Urinary bladder (tissue), 3 donors: ENCODE measurements at regions not wholly inside any gene's neighbourhood (a gene's known extent, or its start where the extent isn't known, plus 50 kb on each side); places are given as distances from the start of the nearest gene placed in this dataset.

Experiments used
- DNase-seq: peaks from one replicate; pipeline ENCODE4 v3.0.0-alpha.2; 2015; ENCODE audit errors: extremely low spot score
- H3K27ac ChIP-seq: one replicate; pipeline ENCODE4 v1.5.1; 2013; ENCODE audit warnings: low read depth, mild to moderate bottlenecking, moderate library complexity
- H3K36me3 ChIP-seq: one replicate; pipeline ENCODE4 v1.6.1; 2013; ENCODE audit warnings: mild to moderate bottlenecking, moderate library complexity; ENCODE audit not compliant: insufficient read depth
- H3K4me1 ChIP-seq: one replicate; pipeline ENCODE4 v1.6.1; 2013; ENCODE audit warnings: mild to moderate bottlenecking, moderate library complexity; ENCODE audit not compliant: insufficient read depth
- H3K4me3 ChIP-seq: one replicate; pipeline ENCODE4 v1.5.1; 2013; ENCODE audit warnings: low read depth, low read length
- WGBS: extraction: QIAGEN DNeasy Blood & Tissue Kit; methylation state at CpG from one replicate; pipeline ENCODE4 v1.1.7; 2013; 5-methylcytosine and 5-hydroxymethylcytosine counted together
- donor health status: healthy with polysubstance abuse.
- donor health status: healthy.

- H3K27ac ChIP-seq, result no peak overlapping the region
- no peaks in the 10 kb centered on the region for H3K36me3 ChIP-seq
- 90% methylated on average over 1 of the region's 1 CpG for WGBS
- no peaks in the 10 kb centered on the region for H3K4me1 ChIP-seq
- no peak for DNase-seq
- H3K4me3 ChIP-seq, result no peak overlapping the region
Measured at GRCh38 chr4:170674176-170674575, 584.4 kb upstream of the AADAT start.

GRCh38 chr4:170672381-170672965 is 582.7 kb upstream of the AADAT start:
- 2% methylated on average over 1 of the region's 1 CpG for WGBS
- Histone ChIP-seq H3K4me1 (no peaks in the 10 kb centered on the region), H3K4me3 (no peak overlapping the region), H3K27ac (no peak overlapping the region), H3K36me3 (no peaks in the 10 kb centered on the region)
- DNase-seq, result no peak

- Histone ChIP-seq H3K36me3 (no peaks in the 10 kb centered on the region), H3K4me1 (no peaks in the 10 kb centered on the region), H3K4me3 (no peak overlapping the region), H3K27ac (no peak overlapping the region)
- WGBS, result 37% methylated on average over 1 of the region's 1 CpG
- no peak for DNase-seq
Measured at GRCh38 chr4:170671171-170671570, 581.4 kb upstream of the AADAT start.

GRCh38 chr4:170667814-170668213 is 578.1 kb upstream of the AADAT start:
- DNase-seq, result no peak
- 88% methylated on average over 4 of the region's 4 CpGs for WGBS
- Histone ChIP-seq H3K27ac (no peak overlapping the region), H3K4me3 (no peak overlapping the region), H3K36me3 (no peaks in the 10 kb centered on the region), H3K4me1 (no peaks in the 10 kb centered on the region)

- Histone ChIP-seq H3K4me3 (no peak overlapping the region), H3K36me3 (no peaks in the 10 kb centered on the region), H3K4me1 (no peaks in the 10 kb centered on the region), H3K27ac (no peak overlapping the region)
- 83% methylated on average over 2 of the region's 2 CpGs for WGBS
- no peak for DNase-seq
Measured at GRCh38 chr4:170666909-170667308, 577.2 kb upstream of the AADAT start.

- H3K4me3 ChIP-seq, result no peak overlapping the region
- DNase-seq, result no peak
- no peak overlapping the region for H3K27ac ChIP-seq
- H3K4me1 ChIP-seq, result no peaks in the 10 kb centered on the region
- H3K36me3 ChIP-seq, result no peaks in the 10 kb centered on the region
- WGBS, result 39% methylated on average over 4 of the region's 4 CpGs
Measured at GRCh38 chr4:170662250-170662649, 572.5 kb upstream of the AADAT start.

GRCh38 chr4:170657761-170658160 is 568.0 kb upstream of the AADAT start:
- WGBS, result 69% methylated on average over 2 of the region's 2 CpGs
- H3K27ac ChIP-seq, result no peak overlapping the region
- no peaks in the 10 kb centered on the region for H3K36me3 ChIP-seq
- no peaks in the 10 kb centered on the region for H3K4me1 ChIP-seq
- DNase-seq, result no peak
- no peak overlapping the region for H3K4me3 ChIP-seq

GRCh38 chr4:170656506-170656905 is 566.8 kb upstream of the AADAT start:
- H3K4me3 ChIP-seq, result no peak overlapping the region
- WGBS, result 55% methylated on average over 2 of the region's 2 CpGs

GRCh38 chr4:170652571-170652970 is 562.8 kb upstream of the AADAT start:
- Histone ChIP-seq H3K4me1 (no peaks in the 10 kb centered on the region), H3K4me3 (no peak overlapping the region), H3K27ac (no peak overlapping the region), H3K36me3 (no peaks in the 10 kb centered on the region)
- no peak for DNase-seq

More at GRCh38 chr4:170656506-170656905, 566.8 kb upstream of the AADAT start:
- Histone ChIP-seq H3K27ac (no peak overlapping the region), H3K36me3 (no peaks in the 10 kb centered on the region), H3K4me1 (no peaks in the 10 kb centered on the region)
- no peak for DNase-seq

GRCh38 chr4:170651786-170652185 is 562.0 kb upstream of the AADAT start:
- WGBS, result 63% methylated on average over 1 of the region's 1 CpG
- H3K27ac ChIP-seq, result no peak overlapping the region
- H3K36me3 ChIP-seq, result no peaks in the 10 kb centered on the region
- no peak for DNase-seq
- H3K4me3 ChIP-seq, result no peak overlapping the region
- no peaks in the 10 kb centered on the region for H3K4me1 ChIP-seq

GRCh38 chr4:170627418-170627817 is 537.7 kb upstream of the AADAT start:
- no peaks in the 10 kb centered on the region for H3K4me1 ChIP-seq
- H3K4me3 ChIP-seq, result no peak overlapping the region
- H3K36me3 ChIP-seq, result no peaks in the 10 kb centered on the region
- 83% methylated on average over 2 of the region's 2 CpGs for WGBS
- DNase-seq, result no peak
- H3K27ac ChIP-seq, result no peak overlapping the region

GRCh38 chr4:170623899-170624298 is 534.1 kb upstream of the AADAT start:
- WGBS, result 71% methylated on average over 7 of the region's 7 CpGs
- H3K27ac ChIP-seq, result no peak overlapping the region
- H3K36me3 ChIP-seq, result no peaks in the 10 kb centered on the region
- DNase-seq, result no peak
- no peak overlapping the region for H3K4me3 ChIP-seq
- no peaks in the 10 kb centered on the region for H3K4me1 ChIP-seq

GRCh38 chr4:170610434-170610833 is 520.7 kb upstream of the AADAT start:
- H3K36me3 ChIP-seq, result no peaks in the 10 kb centered on the region
- WGBS, result 83% methylated on average over 2 of the region's 2 CpGs
- no peak for DNase-seq
- H3K4me1 ChIP-seq, result no peaks in the 10 kb centered on the region
- no peak overlapping the region for H3K4me3 ChIP-seq
- H3K27ac ChIP-seq, result no peak overlapping the region

GRCh38 chr4:170599894-170600293 is 510.1 kb upstream of the AADAT start:
- no peaks in the 10 kb centered on the region for H3K4me1 ChIP-seq
- no peak for DNase-seq
- 91% methylated on average over 4 of the region's 4 CpGs for WGBS
- H3K36me3 ChIP-seq, result no peaks in the 10 kb centered on the region
- no peak overlapping the region for H3K4me3 ChIP-seq
- no peak overlapping the region for H3K27ac ChIP-seq

GRCh38 chr4:170591076-170591475 is 501.3 kb upstream of the AADAT start:
- Histone ChIP-seq H3K4me1 (no peaks in the 10 kb centered on the region), H3K36me3 (no peaks in the 10 kb centered on the region), H3K4me3 (no peak overlapping the region), H3K27ac (no peak overlapping the region)
- 92% methylated on average over 3 of the region's 3 CpGs for WGBS
- no peak for DNase-seq
